Non-pigmented ciliary epithelial cell (primary cell): ENCODE measurements at regions not wholly inside any gene's neighbourhood (a gene's known extent, or its start where the extent isn't known, plus 50 kb on each side); places are given as distances from the start of the nearest gene placed in this dataset.
"Not testable (repeated sequence)": the region's sequence is repeated elsewhere in the genome, so short reads cannot be mapped to it uniquely, and the experiment has no call there.

ENCODE experiments used
- DNase-seq: peaks from one replicate; pipeline ENCODE4 v3.0.0-alpha.2; 2010; ENCODE audit warnings: low read depth

GRCh38 chr2:8230466-8230865, 451.4 kb upstream of the ID2 start:
- DNase-seq = no peak

- no peak for DNase-seq
Measured at GRCh38 chr2:8231902-8232301, 450.0 kb upstream of the ID2 start.

GRCh38 chr2:8232871-8233270, 449.0 kb upstream of the ID2 start:
- no peak for DNase-seq

GRCh38 chr2:8234253-8234652, 447.6 kb upstream of the ID2 start:
- DNase-seq = no peak

GRCh38 chr2:8234757-8235374, 447.0 kb upstream of the ID2 start:
- no peak for DNase-seq

- no peak for DNase-seq
Measured at GRCh38 chr2:8235419-8235818, 446.4 kb upstream of the ID2 start.

GRCh38 chr2:8236391-8236790, 445.5 kb upstream of the ID2 start:
- no peak for DNase-seq

GRCh38 chr2:8238521-8239230, 443.2 kb upstream of the ID2 start:
- no peak for DNase-seq

- DNase-seq = no peak
Measured at GRCh38 chr2:8239531-8240088, 442.2 kb upstream of the ID2 start.

- DNase-seq = no peak
Measured at GRCh38 chr2:8241317-8241716, 440.5 kb upstream of the ID2 start.

- DNase-seq = no peak
Measured at GRCh38 chr2:8242739-8243138, 439.1 kb upstream of the ID2 start.

GRCh38 chr2:8243748-8244400, 438.0 kb upstream of the ID2 start:
- no peak for DNase-seq

- DNase-seq = no peak
Measured at GRCh38 chr2:8244639-8245038, 437.2 kb upstream of the ID2 start.

GRCh38 chr2:8246137-8246536, 435.7 kb upstream of the ID2 start:
- DNase-seq = no peak

GRCh38 chr2:8247905-8248622, 433.8 kb upstream of the ID2 start:
- DNase-seq = no peak

- DNase-seq = no peak
Measured at GRCh38 chr2:8248623-8248957, 433.3 kb upstream of the ID2 start.

GRCh38 chr2:8249141-8249540, 432.7 kb upstream of the ID2 start:
- no peak for DNase-seq

GRCh38 chr2:8249769-8250168, 432.1 kb upstream of the ID2 start:
- DNase-seq = no peak

- DNase-seq = not testable (repeated sequence)
Measured at GRCh38 chr2:8250290-8250689, 431.6 kb upstream of the ID2 start.

GRCh38 chr2:8251291-8251690, 430.6 kb upstream of the ID2 start:
- DNase-seq = no peak

GRCh38 chr2:8251856-8252255, 430.0 kb upstream of the ID2 start:
- no peak for DNase-seq

GRCh38 chr2:8252997-8253694, 428.7 kb upstream of the ID2 start:
- DNase-seq = no peak
